NCI-H82 (cell line): ENCODE measurements at regions not wholly inside any gene's neighbourhood (a gene's known extent, or its start where the extent isn't known, plus 50 kb on each side); places are given as distances from the start of the nearest gene placed in this dataset.

Experiments
- DNase-seq: peaks from one replicate; lab custom pipeline; 2025; lab: John Stamatoyannopoulos, UW

DNA sequence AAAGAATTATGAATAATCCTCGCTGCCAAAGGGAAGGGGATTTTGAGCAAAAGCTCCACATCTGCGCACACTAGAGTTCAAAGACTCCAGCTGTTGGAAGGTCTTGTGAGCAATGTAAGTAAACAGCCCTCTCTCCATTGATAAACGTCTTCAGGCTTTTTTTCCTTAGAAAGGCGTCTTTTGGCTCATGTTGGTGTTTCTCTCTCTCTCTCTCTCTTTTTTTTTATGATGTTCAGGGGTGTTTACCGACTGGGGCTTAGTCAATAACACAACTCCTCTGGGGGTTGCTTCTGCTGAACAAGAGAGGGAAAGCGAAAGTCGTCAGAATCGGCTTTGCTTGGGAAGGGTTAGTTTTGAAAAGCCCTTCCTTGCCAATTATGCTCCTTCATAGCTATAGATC is 53.2 kb upstream of the C1QTNF7 start:
- DNase-seq = no peak

DNA sequence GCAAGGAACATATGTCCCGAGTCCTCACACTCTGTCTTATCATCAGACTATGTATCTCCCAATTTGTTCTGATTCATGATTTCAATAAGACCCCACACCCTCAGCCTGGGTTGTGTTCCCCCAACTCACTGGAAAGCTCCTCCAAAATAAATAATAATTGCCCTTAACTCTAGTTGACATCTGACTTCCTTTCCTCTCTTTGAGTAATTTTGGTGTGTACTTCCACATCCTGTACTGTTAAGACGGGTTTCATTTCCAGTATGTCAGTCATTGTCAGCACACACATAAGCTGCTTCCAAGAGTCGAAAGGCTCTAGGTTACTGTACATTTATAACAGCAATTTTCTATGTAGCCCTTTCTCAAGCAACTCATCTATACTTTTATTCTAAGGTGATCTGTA is 52.2 kb upstream of the C1QTNF7 start:
- DNase-seq = no peak

DNA sequence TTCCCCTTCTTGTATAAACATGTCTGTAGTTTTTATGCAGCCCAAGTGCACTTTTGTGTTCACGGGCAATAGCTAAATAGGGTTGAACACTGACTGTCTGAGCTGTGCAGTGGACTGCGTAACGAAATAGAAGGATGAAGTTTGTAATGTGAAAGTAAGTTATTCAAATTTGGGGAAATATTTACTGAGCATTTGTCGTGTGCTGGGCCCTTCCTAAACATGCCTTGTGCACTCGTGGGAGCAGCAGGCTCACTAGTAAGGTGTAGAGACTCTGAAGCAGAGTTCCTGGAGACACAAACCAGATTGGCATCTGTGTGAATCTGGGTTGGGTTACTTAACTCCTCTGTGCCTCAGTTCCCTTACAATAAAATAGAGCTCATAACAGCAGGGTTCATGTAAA is 51.7 kb upstream of the C1QTNF7 start:
- DNase-seq = no peak

DNA sequence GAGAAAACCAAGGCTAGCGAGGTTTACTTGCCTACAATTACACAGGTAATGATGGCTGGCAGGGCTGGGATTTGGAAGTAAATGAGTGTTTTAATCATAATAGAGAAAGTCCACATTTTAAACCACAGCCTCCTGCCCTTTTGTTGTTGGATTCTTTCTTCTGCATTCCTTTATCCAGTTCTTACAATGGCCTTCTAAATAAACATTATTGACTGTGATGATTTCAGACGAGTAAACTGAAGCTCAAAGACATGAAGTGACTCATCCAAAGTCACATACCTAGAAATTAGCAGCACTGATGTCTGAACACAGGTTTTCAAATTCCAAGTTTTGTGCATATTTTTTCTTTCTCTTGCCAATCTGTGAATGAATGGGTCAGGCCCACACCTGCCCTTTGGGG is 51.2 kb upstream of the C1QTNF7 start:
- DNase-seq = no peak
